HG03460 (cell line): ENCODE measurements at regions not wholly inside any gene's neighbourhood (a gene's known extent, or its start where the extent isn't known, plus 50 kb on each side); places are given as distances from the start of the nearest gene placed in this dataset.
"Not testable (repeated sequence)": the region's sequence is repeated elsewhere in the genome, so short reads cannot be mapped to it uniquely, and the experiment has no call there.

Experiments
- ATAC-seq: cut with Tn5 transposase; IDR thresholded peaks from one replicate; pipeline ENCODE4 v1.9.1; 2021; ENCODE audit not compliant: unreplicated experiment

- no peak for ATAC-seq
These were observed 123.4 kb upstream of the TENT5A start for GRCh38 chr6:81875782-81876293.

GRCh38 chr6:81869749-81870508, 117.4 kb upstream of the TENT5A start:
- ATAC-seq = not testable (repeated sequence)

GRCh38 chr6:81865712-81866111, 113.2 kb upstream of the TENT5A start:
- ATAC-seq = no peak

GRCh38 chr6:81864124-81864523, 111.6 kb upstream of the TENT5A start:
- no peak for ATAC-seq

- no peak for ATAC-seq
These were observed 110.6 kb upstream of the TENT5A start for GRCh38 chr6:81863123-81863522.

GRCh38 chr6:81861281-81861680, 108.8 kb upstream of the TENT5A start:
- ATAC-seq = no peak

- ATAC-seq = no peak
These were observed 107.4 kb upstream of the TENT5A start for GRCh38 chr6:81859884-81860283.

GRCh38 chr6:81857812-81858211, 105.3 kb upstream of the TENT5A start:
- no peak for ATAC-seq

- ATAC-seq = no peak
These were observed 104.4 kb upstream of the TENT5A start for GRCh38 chr6:81856872-81857271.

- no peak for ATAC-seq
These were observed 102.0 kb upstream of the TENT5A start for GRCh38 chr6:81854474-81854873.

- no peak for ATAC-seq
These were observed 101.5 kb upstream of the TENT5A start for GRCh38 chr6:81853975-81854374.

- no peak for ATAC-seq
These were observed 96.8 kb upstream of the TENT5A start for GRCh38 chr6:81849248-81849647.

- ATAC-seq = no peak
These were observed 95.4 kb upstream of the TENT5A start for GRCh38 chr6:81847866-81848265.

GRCh38 chr6:81844686-81845085, 92.2 kb upstream of the TENT5A start:
- no peak for ATAC-seq

- ATAC-seq = no peak
These were observed 90.8 kb upstream of the TENT5A start for GRCh38 chr6:81843302-81843701.

GRCh38 chr6:81842254-81842653, 89.8 kb upstream of the TENT5A start:
- no peak for ATAC-seq

- ATAC-seq = no peak
These were observed 86.4 kb upstream of the TENT5A start for GRCh38 chr6:81838724-81839426.

- ATAC-seq = no peak
These were observed 85.5 kb upstream of the TENT5A start for GRCh38 chr6:81838031-81838430.

- ATAC-seq = no peak
These were observed 81.7 kb upstream of the TENT5A start for GRCh38 chr6:81834141-81834681.

GRCh38 chr6:81832304-81832703, 79.8 kb upstream of the TENT5A start:
- no peak for ATAC-seq

- ATAC-seq = no peak
These were observed 78.8 kb upstream of the TENT5A start for GRCh38 chr6:81831274-81831673.

GRCh38 chr6:81826784-81827183, 74.3 kb upstream of the TENT5A start:
- no peak for ATAC-seq
